RWPE2 (cell line): ENCODE measurements at regions not wholly inside any gene's neighbourhood (a gene's known extent, or its start where the extent isn't known, plus 50 kb on each side); places are given as distances from the start of the nearest gene placed in this dataset.
A peak's percentile ranks its signal among the peaks of the same experiment; 100 is the strongest.

Experiments used
- ATAC-seq: fragments of 200-7000 bp; cut with Tn5 transposase; 3 replicates; pipeline ENCODE4 v1.9.1; 2021; ENCODE audit warnings: low read depth
- DNase-seq: peaks from one replicate; pipeline ENCODE4 v3.0.0-alpha.2; 2020; ENCODE audit warnings: low spot score
- H3K27ac ChIP-seq: fragments of 450-650 bp; 2 replicates; pipeline ENCODE4 v1.5.1; 2017; ENCODE audit warnings: mild to moderate bottlenecking; ENCODE audit not compliant: poor library complexity, severe bottlenecking
- H3K27me3 ChIP-seq: fragments of 250-450 bp; sonication (Bioruptor Pico); 2 replicates; pipeline ENCODE4 v1.5.1; 2021; ENCODE audit warnings: mild to moderate bottlenecking, moderate library complexity; ENCODE audit not compliant: insufficient read depth, poor library complexity, severe bottlenecking
- H3K36me3 ChIP-seq: fragments of 250-450 bp; sonication (Bioruptor Pico); 2 replicates; pipeline ENCODE4 v1.5.1; 2020; ENCODE audit warnings: low read depth, mild to moderate bottlenecking, moderate library complexity
- H3K4me1 ChIP-seq: fragments of 250-450 bp; sonication (Bioruptor Pico); 2 replicates; pipeline ENCODE4 v1.5.1; 2021; ENCODE audit warnings: mild to moderate bottlenecking, moderate library complexity; ENCODE audit not compliant: insufficient read depth, poor library complexity, severe bottlenecking
- H3K4me3 ChIP-seq: fragments of 250-450 bp; sonication (Bioruptor Pico); 2 replicates; pipeline ENCODE4 v1.5.1; 2021; ENCODE audit warnings: mild to moderate bottlenecking, moderate library complexity; ENCODE audit not compliant: severe bottlenecking
- H3K9me3 ChIP-seq: fragments of 250-450 bp; sonication (Bioruptor Pico); 2 replicates; pipeline ENCODE4 v1.5.1; 2021; ENCODE audit warnings: mild to moderate bottlenecking, moderate library complexity; ENCODE audit not compliant: severe bottlenecking
- CTCF ChIP-seq: fragments of 450-650 bp; IDR thresholded peaks from one replicate; pipeline ENCODE4 v1.5.1; 2017; ENCODE audit warnings: mild to moderate bottlenecking, moderate library complexity; ENCODE audit not compliant: poor library complexity, severe bottlenecking

- no peaks in the 10 kb centered on the region for H3K9me3 ChIP-seq
- H3K36me3 ChIP-seq = no peaks in the 10 kb centered on the region
- no peak overlapping the region for H3K4me3 ChIP-seq
- peaks cover 18% of the 10 kb centered on the region for H3K27me3 ChIP-seq
- DNase-seq (no peak), ATAC-seq (peak; percentile 87)
- no peak overlapping the region for H3K27ac ChIP-seq
- TF ChIP-seq CTCF = peak; percentile 86
- H3K4me1 ChIP-seq = no peaks in the 10 kb centered on the region
Measured at GRCh38 chr11:81644239-81644840, 1089.3 kb downstream of the FAM181B start.

GRCh38 chr11:81634483-81634882, 1099.2 kb downstream of the FAM181B start:
- Histone ChIP-seq H3K4me3 (no peak overlapping the region), H3K27me3 (no peaks in the 10 kb centered on the region), H3K27ac (no peak overlapping the region), H3K4me1 (no peaks in the 10 kb centered on the region), H3K9me3 (no peaks in the 10 kb centered on the region), H3K36me3 (no peaks in the 10 kb centered on the region)
- no peak for TF ChIP-seq CTCF
- no peak for ATAC-seq
- no peak for DNase-seq

DNA sequence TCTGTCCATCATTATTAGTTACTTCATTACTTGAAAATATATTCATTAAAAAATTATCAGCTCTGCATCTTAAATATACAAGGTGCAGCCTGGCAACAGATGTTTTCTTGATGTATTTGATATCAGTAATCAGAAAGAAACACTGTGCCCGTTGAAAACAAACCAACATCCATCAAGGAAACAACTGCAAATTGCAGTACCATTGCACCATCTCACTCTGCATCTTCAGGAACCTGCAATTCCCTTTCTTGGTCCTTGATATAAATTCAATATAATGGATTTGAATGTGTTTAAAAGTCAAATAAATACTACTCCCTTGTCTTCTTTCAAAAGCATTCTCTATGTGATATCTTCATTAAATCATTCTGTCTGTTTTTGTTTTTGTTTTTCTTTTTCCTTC, 1131.2 kb downstream of the FAM181B start:
- no peak for TF ChIP-seq CTCF
- DNase-seq (no peak), ATAC-seq (no peak)
- H3K36me3 ChIP-seq = no peaks in the 10 kb centered on the region
- no peaks in the 10 kb centered on the region for H3K4me1 ChIP-seq
- H3K27me3 ChIP-seq = no peaks in the 10 kb centered on the region
- no peak overlapping the region for H3K4me3 ChIP-seq
- H3K9me3 ChIP-seq = no peaks in the 10 kb centered on the region
- no peak overlapping the region for H3K27ac ChIP-seq

GRCh38 chr11:81596704-81597103, 1137.0 kb downstream of the FAM181B start:
- no peaks in the 10 kb centered on the region for H3K36me3 ChIP-seq
- ATAC-seq (no peak), DNase-seq (no peak)
- no peaks in the 10 kb centered on the region for H3K4me1 ChIP-seq
- no peak overlapping the region for H3K27ac ChIP-seq
- H3K4me3 ChIP-seq = no peak overlapping the region
- no peak for TF ChIP-seq CTCF
- no peaks in the 10 kb centered on the region for H3K27me3 ChIP-seq
- no peaks in the 10 kb centered on the region for H3K9me3 ChIP-seq

GRCh38 chr11:81585390-81585933, 1148.2 kb downstream of the FAM181B start:
- TF ChIP-seq CTCF = no peak
- Histone ChIP-seq H3K4me3 (no peak overlapping the region), H3K36me3 (no peaks in the 10 kb centered on the region), H3K9me3 (no peaks in the 10 kb centered on the region), H3K4me1 (no peaks in the 10 kb centered on the region), H3K27me3 (no peaks in the 10 kb centered on the region), H3K27ac (no peak overlapping the region)
- DNase-seq = no peak
- no peak for ATAC-seq
